NOMO-1 (cell line): ENCODE measurements at regions not wholly inside any gene's neighbourhood (a gene's known extent, or its start where the extent isn't known, plus 50 kb on each side); places are given as distances from the start of the nearest gene placed in this dataset.

Experiments
- DNase-seq, 2 experiments: peaks; one replicate each; lab custom pipeline; 2025; ENCODE audit not compliant: unreplicated experiment in 2 of 2; lab: John Stamatoyannopoulos, UW

GRCh38 chr4:13190093-13190721 lies 293.9 kb downstream of the RAB28 start:
- DNase-seq = no peak

GRCh38 chr4:13184199-13184598 lies 299.9 kb downstream of the RAB28 start:
- DNase-seq = no peak

DNA sequence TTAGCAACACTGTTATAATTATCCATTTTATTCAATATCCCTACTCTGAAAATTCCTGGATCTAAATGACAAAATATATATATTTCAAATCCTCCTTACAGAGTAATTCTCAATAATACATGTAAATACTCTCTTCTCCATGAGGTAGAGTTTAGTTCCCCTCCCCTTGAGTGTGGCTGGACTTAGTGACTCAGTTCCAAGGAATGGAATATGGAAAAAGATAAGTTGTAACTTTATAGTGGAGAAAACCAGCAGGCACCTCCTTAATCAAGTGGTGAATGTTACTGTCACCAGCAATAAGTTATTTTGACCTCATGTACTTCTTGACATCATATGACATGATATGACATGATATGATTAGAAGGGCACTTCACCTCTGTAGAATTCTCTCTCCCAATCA lies 302.0 kb downstream of the RAB28 start:
- no peak for DNase-seq

- no peak for DNase-seq
These were observed 302.5 kb downstream of the RAB28 start for GRCh38 chr4:13181681-13182080.

GRCh38 chr4:13180701-13181100 lies 303.4 kb downstream of the RAB28 start:
- DNase-seq = no peak

DNA sequence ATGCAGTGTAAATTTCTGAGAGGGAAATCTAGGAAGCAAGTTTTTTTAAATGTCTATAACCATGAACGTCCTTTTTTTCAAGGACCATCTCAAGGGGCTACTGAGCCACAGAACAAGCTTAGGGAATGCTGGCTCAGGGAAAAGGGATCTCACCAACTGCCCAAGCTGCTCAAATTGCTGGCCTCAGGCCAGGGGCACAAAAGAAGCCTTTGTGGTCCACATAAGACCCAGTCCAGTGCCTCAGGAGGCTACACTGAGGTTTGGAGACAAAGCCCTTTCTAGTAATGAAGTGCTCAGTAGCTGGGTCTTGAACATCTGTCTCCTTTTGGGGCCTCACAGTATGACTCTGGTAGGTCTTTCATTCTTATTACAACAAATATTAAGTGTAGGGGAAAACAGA lies 305.5 kb downstream of the RAB28 start:
- DNase-seq = no peak

DNA sequence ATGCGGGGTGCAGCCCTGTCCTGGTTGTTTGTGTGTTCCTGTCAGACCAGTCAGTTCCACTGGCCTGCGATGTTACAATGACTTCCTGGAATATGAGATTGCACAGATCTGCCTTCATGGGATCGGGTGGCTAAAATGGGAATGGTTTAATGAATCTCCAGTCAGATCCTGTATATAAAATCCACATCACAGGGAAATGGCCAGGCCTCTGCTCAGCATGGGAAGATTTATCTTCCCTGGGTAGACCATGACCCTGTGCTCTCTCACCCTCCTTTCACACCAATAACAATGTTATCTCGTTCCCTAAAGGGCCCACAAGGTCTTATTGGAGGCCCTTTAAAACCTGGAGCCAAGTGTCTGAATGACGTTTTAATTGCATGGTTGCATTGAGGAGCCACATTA lies 307.4 kb downstream of the RAB28 start:
- DNase-seq = no peak

DNA sequence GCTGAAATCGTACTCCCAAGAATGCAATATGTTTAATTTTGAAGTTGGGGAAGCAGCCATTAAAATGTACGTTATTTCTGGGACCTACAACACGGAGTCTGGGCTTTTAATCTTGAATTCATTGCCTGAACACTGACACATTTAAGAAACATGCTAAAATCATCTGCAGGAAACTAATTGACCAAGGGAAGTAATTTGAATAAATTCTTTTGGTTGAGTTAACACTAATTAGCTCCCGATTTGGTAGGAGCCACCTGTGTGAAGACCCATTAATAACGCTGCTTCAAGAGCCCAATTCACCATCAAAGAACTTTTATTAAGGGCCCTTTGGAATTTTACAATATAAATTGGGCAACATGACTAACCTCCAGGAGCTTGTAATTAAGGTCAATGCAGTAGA lies 309.2 kb downstream of the RAB28 start:
- DNase-seq = no peak

DNA sequence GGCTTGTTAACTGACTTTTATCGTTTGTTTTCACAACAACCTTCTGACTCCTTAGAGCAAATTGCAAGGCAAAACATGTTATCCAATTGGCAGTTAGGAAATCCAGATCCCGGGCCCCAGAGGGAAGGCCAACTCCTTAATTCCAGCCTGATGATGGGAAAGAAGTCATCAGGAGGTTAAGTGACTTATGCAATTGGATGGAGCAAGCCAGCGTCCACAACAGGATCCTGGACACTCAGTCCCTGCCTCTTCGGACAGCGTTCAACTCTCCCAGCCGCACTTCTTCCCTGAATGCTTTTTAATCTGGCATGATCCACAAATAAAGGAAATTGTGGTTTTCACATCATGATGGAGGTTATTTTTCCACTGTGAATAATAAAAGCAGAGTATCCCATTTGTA lies 310.1 kb downstream of the RAB28 start:
- no peak for DNase-seq

- DNase-seq = peak in 1 of 2 experiments; percentile 10
These were observed 312.7 kb downstream of the RAB28 start for GRCh38 chr4:13171292-13172057.

DNA sequence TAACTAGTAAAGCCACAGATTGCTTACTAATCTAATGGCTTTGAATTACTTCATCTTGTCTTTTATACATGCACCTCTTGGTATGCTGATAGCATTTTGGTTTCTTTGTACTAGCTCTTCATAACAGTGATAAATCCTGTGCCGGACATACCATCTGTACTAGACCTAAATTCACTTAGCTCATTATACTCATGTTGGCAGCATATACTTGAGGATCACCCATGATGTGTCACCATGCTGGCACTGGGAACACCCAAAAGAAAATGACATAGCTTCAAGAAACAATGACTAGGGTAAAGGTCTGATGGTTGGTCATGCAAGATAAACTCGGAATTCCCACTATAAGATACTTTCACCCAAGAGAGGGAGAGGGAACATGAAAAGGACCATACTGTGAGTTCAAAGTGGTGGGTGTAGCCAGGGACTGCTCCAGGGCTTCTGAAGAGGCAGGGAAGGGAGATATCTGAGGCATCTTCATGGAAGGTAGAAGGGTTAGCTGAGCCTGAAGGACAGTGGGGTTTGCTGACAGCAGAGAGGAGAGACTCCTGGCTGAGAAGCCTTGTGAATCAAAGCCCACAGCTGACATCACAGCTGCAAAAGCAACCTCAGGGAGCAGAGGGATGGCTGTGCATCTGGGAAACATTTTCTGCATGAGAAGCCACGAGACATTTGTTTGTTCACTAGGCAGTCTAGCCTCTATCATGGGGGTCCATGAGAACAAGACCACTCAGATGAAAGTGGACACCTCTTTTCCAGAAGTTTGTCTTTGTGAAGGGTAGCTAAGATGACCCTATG lies 314.2 kb downstream of the RAB28 start:
- no peak for DNase-seq

GRCh38 chr4:13168326-13168725 lies 315.8 kb downstream of the RAB28 start:
- no peak for DNase-seq

DNA sequence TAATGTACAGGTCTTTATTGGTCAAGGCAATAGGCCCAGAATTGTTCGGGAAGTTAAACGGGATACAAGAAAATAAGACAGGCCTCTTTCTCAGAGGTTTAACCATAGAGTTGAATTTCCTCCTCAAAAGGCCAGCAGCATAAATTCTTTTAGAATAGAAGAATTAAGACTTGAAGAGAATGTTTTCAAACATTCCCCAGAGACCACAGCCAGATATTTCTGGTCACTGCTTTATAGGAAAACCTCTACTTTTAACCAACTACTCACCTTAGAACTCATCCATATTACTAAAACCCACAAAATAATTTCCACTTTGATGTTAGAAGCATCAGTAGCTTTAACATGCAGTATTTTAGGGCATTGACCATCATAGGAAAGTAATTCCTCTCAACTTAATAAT lies 317.9 kb downstream of the RAB28 start:
- no peak for DNase-seq

- DNase-seq = no peak
These were observed 319.3 kb downstream of the RAB28 start for GRCh38 chr4:13164783-13165331.

DNA sequence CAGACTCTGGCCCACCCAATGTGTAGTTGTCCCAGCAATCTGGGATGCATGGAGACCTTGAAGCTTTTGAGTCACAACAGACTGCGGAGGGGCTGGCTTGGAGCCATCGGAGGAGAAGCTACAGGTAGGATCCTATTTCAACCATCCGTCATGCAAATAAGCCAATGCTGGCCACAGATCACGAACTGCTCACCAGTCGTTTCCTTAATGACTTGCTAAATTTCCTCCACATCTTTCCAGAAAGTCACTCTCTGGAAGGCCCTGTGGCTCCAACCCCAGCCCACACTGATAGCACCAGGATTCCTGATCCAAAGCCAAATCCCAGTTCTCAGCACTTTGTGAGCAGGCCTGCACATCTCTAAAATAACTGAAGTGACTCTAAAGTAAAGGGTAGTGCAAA lies 321.3 kb downstream of the RAB28 start:
- no peak for DNase-seq

DNA sequence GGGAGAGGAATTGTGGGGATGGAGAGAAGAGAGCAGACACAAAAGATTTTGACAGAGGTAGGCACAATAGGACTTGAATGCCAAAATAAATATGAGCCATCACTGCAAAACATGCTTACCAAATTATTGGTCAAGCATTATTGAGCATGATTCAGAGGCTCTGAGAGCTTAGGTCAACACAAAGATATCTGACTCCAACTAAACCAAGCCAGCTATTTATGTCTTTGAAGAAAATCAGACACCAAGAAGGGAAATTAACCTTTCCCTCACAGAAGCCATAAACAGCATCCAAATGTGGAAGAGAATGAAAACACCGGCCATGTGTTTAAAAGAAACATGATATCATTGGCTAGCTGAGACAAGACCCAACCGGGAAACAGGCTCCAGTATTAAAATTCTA lies 323.2 kb downstream of the RAB28 start:
- DNase-seq = no peak

GRCh38 chr4:13159041-13159620 lies 325.0 kb downstream of the RAB28 start:
- DNase-seq = no peak

DNA sequence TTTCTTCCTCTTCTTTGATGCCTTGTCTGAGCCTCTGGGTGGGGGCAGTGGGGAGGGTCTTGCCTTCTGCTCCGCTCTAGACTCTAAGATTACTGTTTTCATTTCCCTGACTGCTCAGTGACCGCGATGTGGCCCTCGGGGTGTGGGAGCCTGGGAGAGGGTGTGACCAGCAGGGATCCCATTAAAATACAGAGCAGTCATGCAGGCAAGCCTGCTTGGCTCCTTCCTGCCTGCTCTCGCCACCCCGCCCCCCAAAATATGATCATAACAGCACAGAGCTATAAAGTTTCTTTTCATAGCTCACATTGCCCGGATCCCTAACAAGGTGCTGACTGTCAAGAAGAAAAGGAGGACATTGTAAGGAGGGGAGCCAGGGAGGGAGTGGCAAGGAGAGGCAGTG lies 332.9 kb downstream of the RAB28 start:
- DNase-seq = no peak

- no peak for DNase-seq
These were observed 340.7 kb downstream of the RAB28 start for GRCh38 chr4:13143222-13144070.

GRCh38 chr4:13142726-13143125 lies 341.4 kb downstream of the RAB28 start:
- no peak for DNase-seq
